GM19438 (cell line): ENCODE measurements at regions not wholly inside any gene's neighbourhood (a gene's known extent, or its start where the extent isn't known, plus 50 kb on each side); places are given as distances from the start of the nearest gene placed in this dataset.

Source experiments
- ATAC-seq: cut with Tn5 transposase; IDR thresholded peaks from one replicate; pipeline ENCODE4 v1.9.1; 2021; ENCODE audit warnings: low read depth; ENCODE audit not compliant: unreplicated experiment

- no peak for ATAC-seq
These were observed 161.2 kb downstream of the PLPP3 start for GRCh38 chr1:56418151-56418631.

DNA sequence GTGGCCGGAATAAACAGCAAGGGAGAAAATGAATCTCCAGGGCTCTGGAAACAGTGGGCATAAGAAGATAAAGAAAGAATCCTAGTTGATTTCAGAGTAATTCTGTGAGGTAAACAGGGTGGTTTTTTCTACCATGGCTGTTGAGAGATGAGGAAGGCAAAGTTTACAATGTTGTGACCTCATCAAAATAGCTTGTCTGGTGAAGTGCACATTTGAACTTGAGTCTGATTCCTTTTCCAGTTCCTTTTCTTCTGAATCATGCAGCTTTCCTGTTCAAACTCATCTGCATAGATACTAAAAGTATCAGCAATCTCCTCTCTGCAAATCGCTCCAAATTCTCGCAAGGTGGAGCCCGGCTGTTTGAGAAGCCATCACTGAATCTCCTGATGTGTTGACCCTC lies 161.7 kb downstream of the PLPP3 start:
- ATAC-seq, result no peak

DNA sequence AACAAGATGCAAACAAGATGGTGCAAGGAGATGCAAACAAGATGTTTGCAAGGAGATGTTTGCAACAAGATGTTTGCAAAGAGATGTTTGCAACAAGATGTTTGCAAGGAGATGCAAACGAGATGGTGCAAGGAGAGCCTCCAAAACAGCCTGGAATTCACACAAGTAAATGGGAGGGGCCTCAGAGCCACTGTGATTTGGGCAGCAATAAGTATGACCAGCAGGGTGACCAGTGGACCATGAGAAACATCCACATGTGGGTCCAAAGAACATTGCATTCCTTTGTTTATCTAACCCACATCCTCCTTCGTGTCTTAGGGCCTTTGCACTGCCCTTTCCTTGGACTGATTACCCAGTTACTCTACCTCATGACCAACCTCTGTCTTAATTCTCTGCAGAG lies 162.9 kb downstream of the PLPP3 start:
- no peak for ATAC-seq

GRCh38 chr1:56415720-56416119 lies 163.6 kb downstream of the PLPP3 start:
- no peak for ATAC-seq

GRCh38 chr1:56415258-56415657 lies 164.1 kb downstream of the PLPP3 start:
- ATAC-seq, result no peak

DNA sequence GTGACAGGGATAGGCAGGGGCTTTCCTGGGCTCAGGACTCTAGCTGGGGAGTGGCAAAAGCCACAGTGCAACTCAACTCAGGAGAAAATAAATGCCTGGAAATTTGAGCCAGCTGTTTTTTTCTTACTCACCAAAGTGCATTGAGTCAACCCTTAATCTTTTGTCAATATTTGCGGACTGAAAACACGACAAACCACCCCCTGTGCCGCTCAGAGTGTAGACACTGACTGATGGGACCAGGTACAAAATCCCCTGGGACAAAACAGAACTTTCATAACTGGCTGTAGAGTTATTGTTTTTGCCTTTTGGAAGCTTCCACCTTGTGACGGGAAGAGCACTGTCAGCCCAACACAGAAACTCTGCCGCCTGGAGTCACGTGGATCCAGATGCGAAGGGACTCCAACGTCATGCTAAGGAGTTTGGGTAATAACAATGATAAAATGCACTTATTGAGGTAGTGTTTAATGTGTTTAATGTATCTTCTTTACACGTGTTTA lies 164.6 kb downstream of the PLPP3 start:
- ATAC-seq, result no peak

- ATAC-seq, result no peak
These were observed 165.6 kb downstream of the PLPP3 start for GRCh38 chr1:56413671-56414199.

- no peak for ATAC-seq
These were observed 167.7 kb downstream of the PLPP3 start for GRCh38 chr1:56411484-56412180.

- ATAC-seq, result no peak
These were observed 168.3 kb downstream of the PLPP3 start for GRCh38 chr1:56411021-56411420.

DNA sequence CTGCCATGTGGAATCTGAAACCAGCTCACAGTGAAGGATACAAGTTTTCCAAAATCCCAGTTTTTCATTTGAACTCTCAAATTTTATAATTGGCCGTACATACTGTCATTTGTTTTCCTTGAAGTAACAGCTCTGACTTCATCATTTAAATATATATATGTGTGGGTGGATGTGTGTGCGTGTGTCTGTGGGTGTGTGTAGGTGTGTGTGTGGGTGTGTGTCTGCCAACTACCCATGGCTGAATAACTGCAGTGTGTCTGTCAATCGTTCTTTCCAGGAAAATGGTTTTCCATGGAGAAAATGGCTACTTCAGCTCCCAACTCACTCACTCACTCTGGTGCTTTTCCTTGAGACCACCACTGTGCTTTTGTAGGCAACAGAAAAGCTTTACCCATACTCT lies 169.0 kb downstream of the PLPP3 start:
- no peak for ATAC-seq

DNA sequence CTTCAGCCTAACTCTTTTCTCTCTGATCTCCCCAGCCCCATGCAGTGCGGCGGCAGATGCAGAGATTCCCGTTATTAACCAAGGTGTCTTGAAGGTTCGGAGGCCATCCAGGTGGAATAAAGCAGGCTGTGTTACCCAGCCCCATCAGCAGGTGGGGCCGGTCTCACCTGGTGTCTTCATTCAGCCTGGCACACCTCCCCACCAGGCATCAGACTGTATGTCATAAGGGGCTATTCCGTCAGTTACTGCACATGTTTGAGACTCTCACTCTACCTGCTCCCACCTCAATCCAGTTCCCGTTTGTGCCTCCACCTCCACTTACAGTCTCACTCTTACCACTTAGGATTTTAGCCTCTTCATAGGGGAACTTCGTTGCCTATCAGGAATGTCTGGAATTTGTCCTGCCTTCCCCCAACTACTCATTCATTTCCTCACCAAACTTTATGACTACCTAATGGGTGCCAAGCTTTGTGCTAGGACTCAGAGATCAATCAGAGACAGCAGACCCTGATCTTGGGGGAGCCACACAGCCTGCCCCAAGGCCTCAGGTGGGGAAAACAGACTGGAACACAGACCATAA lies 170.2 kb downstream of the PLPP3 start:
- no peak for ATAC-seq

DNA sequence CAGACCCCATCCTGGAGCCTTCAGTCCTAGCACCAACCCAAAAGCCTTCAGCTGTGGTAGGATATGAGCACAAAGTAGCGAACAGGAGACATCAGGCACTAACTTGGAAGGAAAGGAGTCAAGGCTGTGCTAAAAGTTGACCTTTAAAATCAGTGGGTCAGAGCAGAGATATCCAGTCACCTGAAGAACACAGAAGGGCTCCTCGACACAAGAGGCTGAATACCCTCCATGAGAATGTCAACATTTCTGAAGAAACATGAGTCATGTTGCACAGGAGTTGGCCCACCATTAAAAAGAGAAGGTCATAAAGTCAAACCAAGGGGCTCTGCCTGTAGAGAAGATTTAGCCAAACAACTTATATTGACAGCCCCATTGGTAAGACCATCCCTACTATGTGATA lies 172.5 kb downstream of the PLPP3 start:
- ATAC-seq, result no peak

GRCh38 chr1:56404561-56405030 lies 174.8 kb downstream of the PLPP3 start:
- ATAC-seq, result no peak

DNA sequence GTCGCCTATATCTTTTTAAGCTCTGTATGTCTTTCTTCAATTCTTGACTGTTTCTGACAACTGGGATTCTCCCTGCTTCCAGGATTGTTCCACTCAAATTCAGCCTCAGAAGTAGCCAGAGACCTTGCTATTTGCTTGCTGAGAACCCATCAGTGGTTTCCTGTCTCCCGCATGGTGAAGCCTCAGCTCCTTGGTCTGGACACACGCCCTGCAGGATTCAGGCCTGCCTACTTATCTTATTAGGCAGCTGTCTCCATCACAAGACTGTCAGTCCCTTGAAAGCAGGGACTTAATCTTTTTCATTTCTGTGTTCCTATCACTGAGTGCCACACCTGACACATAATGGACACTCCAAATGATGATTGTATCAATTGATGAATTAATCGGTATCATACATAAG lies 175.3 kb downstream of the PLPP3 start:
- no peak for ATAC-seq

DNA sequence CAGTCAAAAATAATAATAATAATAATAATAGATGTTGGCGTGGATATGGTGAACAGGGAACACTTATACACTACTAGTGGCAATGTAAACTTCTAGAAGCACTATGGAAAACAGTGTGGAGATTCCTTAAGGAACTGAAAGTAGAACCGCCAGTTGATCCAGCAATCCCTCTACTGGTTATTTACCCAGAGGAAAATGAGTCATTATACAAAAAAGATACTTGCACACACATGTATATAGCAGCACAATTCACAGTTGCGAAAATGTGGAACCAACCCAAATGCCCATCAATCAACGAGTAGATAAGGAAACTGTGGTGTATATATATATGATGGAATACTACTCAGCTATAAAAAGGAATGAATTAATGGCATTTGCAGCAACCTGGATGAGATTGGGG lies 176.0 kb downstream of the PLPP3 start:
- ATAC-seq, result no peak

DNA sequence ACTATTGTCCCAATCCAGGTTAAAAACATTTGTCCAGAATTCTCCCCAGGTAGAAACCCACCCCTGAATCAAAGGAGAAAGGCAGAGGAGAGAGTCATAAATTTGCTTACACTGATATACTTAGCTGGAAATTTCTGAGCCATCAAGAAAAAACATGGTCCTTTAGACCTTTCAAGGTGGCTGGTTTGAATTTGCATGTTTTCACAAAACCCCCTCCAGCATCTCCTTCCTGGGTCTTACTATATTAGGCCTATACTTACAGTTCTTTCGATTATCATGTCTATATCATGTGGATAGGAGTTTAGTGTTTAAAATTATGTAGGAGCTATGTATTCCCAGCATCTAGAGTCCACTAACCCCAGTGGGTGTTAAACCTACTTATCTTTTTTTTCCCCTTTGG lies 178.2 kb downstream of the PLPP3 start:
- ATAC-seq, result no peak

- ATAC-seq, result no peak
These were observed 178.8 kb downstream of the PLPP3 start for GRCh38 chr1:56400526-56400925.

DNA sequence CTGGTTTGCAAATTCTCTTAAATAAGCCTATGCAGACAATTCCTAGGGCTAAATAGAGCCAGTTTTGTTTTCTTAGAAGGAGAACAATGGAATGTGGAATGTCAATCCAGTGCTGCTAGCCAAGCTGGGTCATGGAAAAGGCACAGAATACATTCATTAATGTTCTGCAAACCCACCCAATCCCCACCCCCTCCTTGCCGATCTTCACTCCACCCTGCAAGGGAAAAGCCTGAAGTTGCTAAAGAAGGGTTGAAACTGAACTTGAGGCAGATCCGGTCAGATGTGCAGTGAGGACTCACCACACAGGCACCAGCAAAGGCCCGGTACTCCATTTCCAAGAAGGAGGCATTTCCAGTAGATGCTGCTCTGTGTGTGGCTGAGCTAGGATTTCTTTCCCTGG lies 179.6 kb downstream of the PLPP3 start:
- no peak for ATAC-seq

- ATAC-seq, result no peak
These were observed 180.0 kb downstream of the PLPP3 start for GRCh38 chr1:56399326-56399725.

GRCh38 chr1:56397811-56398231 lies 181.5 kb downstream of the PLPP3 start:
- ATAC-seq, result no peak

GRCh38 chr1:56397409-56397808 lies 182.0 kb downstream of the PLPP3 start:
- ATAC-seq, result no peak

GRCh38 chr1:56396581-56396980 lies 182.8 kb downstream of the PLPP3 start:
- ATAC-seq, result no peak
